GM12878 (cell line): ENCODE measurements at regions not wholly inside any gene's neighbourhood (a gene's known extent, or its start where the extent isn't known, plus 50 kb on each side); places are given as distances from the start of the nearest gene placed in this dataset.

Source experiments
- ATAC-seq: fragments of 200-7000 bp; cut with Tn5 transposase; 3 replicates; pipeline ENCODE4 v1.9.1; 2020; ENCODE audit warnings: mild to moderate bottlenecking, moderate library complexity
- BruUV-seq: library from RNA; stranded (reverse); fragments of 400-500 nt; replicated peaks from 2 replicates; lab custom pipeline; 2021; lab: Mats Ljungman, UMichigan
- CTCF ChIA-PET: fragments of 300-600 bp; sonication (Branson Sonifier 250); formaldehyde crosslinking; extraction: SDS; loops from one replicate; lab custom pipeline; 2021; ENCODE audit warnings: inconsistent platforms; lab: Yijun Ruan, JAX
- POLR2A ChIA-PET: fragments of 350-600 bp; formaldehyde crosslinking; extraction: SDS; loops from one replicate; lab custom pipeline; 2021; ENCODE audit warnings: inconsistent platforms; lab: Charles Lee
- RAD21 ChIA-PET: fragments of 300-600 bp; sonication (Branson Sonifier 250); formaldehyde crosslinking; loops from one replicate; lab custom pipeline; 2023; ENCODE audit warnings: antibody characterized with exemption; ENCODE audit not compliant: unreplicated experiment; lab: Charles Lee
- SMC1A ChIA-PET: fragments of 300-600 bp; sonication (Branson Sonifier 250); formaldehyde crosslinking; loops from one replicate; lab custom pipeline; 2023; ENCODE audit not compliant: unreplicated experiment, uncharacterized antibody; lab: Charles Lee
- DNase-seq: peaks from one replicate; pipeline ENCODE4 v3.0.0-alpha.2; 2011; ENCODE audit warnings: low read depth, low spot score
- FAIRE-seq: peaks from 3 replicates; lab custom pipeline; 2011; peaks lifted over from hg19 to GRCh38; lab: Jason Lieb, UNC
- H2AFZ ChIP-seq: 2 replicates; pipeline ENCODE4 v1.6.0; 2011; ENCODE audit warnings: low read depth, low read length, control low read depth; ENCODE audit not compliant: control insufficient read depth
- H3K27ac ChIP-seq: 2 replicates; pipeline ENCODE4 v1.5.1; 2011; ENCODE audit warnings: control low read depth; ENCODE audit not compliant: control insufficient read depth, insufficient read depth
- H3K27me3 ChIP-seq, 2 experiments: replicated peaks in 1 of 2; 2 replicates each; pipeline versions ENCODE4 v1.6.0 to v1.6.1; 2011; ENCODE audit warnings: low read length in 1 of 2; ENCODE audit not compliant: control insufficient read depth in 2 of 2, insufficient read depth in 2 of 2
- H3K36me3 ChIP-seq, 2 experiments: 2 replicates each; pipeline ENCODE4 v1.5.1; 2011; ENCODE audit warnings: low read length in 1 of 2; ENCODE audit not compliant: control insufficient read depth in 2 of 2, insufficient read depth in 2 of 2
- H3K4me1 ChIP-seq: 2 replicates; pipeline ENCODE4 v1.6.1; 2011; ENCODE audit warnings: mild to moderate bottlenecking, low read length, moderate library complexity, mixed read lengths; ENCODE audit not compliant: control insufficient read depth, insufficient read depth
- H3K4me2 ChIP-seq: 2 replicates; pipeline ENCODE4 v1.6.0; 2011; ENCODE audit warnings: control low read depth; ENCODE audit not compliant: control insufficient read depth, insufficient read depth
- H3K4me3 ChIP-seq: fragments of 200-600 bp; sonication (generic); 2 replicates; pipeline ENCODE4 v1.5.1; 2016
- H3K79me2 ChIP-seq: 2 replicates; pipeline ENCODE4 v1.6.0; 2011; ENCODE audit warnings: low read length; ENCODE audit not compliant: control insufficient read depth, insufficient read depth
- H3K9ac ChIP-seq: 2 replicates; pipeline ENCODE4 v1.8.0; 2011; ENCODE audit warnings: low read length, control low read depth, mixed read lengths; ENCODE audit not compliant: control insufficient read depth, insufficient read depth
- H3K9me3 ChIP-seq: replicated peaks from 3 replicates; pipeline ENCODE4 v1.5.1; 2011; ENCODE audit warnings: mild to moderate bottlenecking, low read length; ENCODE audit not compliant: control insufficient read depth, insufficient read depth
- H4K20me1 ChIP-seq: 2 replicates; pipeline ENCODE4 v1.6.0; 2011; ENCODE audit not compliant: control insufficient read depth, insufficient read depth
- CEBPB ChIP-seq, 2 experiments: fragments of 150-350 bp in 1 of 2; IDR thresholded peaks; 2 replicates each; pipeline ENCODE4 v1.6.1; 2012 to 2014; ENCODE audit warnings: low read depth in 2 of 2, low read length in 2 of 2, borderline replicate concordance in 1 of 2, inconsistent platforms in 1 of 2
- E2F4 ChIP-seq: IDR thresholded peaks from 2 replicates; pipeline ENCODE4 v1.6.1; 2012; ENCODE audit warnings: low read depth, low read length, improper control_type of control experiment
- ELK1 ChIP-seq: IDR thresholded peaks from 2 replicates; pipeline ENCODE4 v1.6.1; 2012; ENCODE audit warnings: low read depth, low read length, improper control_type of control experiment
- ESRRA ChIP-seq: IDR thresholded peaks from 2 replicates; pipeline ENCODE4 v1.6.1; 2012; ENCODE audit warnings: mild to moderate bottlenecking, low read length, improper control_type of control experiment
- FOXM1 ChIP-seq: IDR thresholded peaks from 2 replicates; pipeline ENCODE4 v1.6.1; 2012; ENCODE audit warnings: low read depth, mild to moderate bottlenecking, inconsistent platforms, low read length, moderate library complexity
- NFXL1 ChIP-seq: fragments of 450-650 bp; IDR thresholded peaks from 2 replicates; pipeline ENCODE4 v1.6.1; 2017; ENCODE audit warnings: antibody characterized with exemption, mild to moderate bottlenecking, borderline replicate concordance
- RAD51 ChIP-seq: fragments of 450-650 bp; IDR thresholded peaks from 2 replicates; pipeline ENCODE4 v1.6.1; 2016; ENCODE audit warnings: moderate library complexity, mild to moderate bottlenecking, inconsistent platforms
- SMC3 ChIP-seq: IDR thresholded peaks from 2 replicates; pipeline ENCODE4 v1.6.1; 2011; ENCODE audit warnings: low read length, improper control_type of control experiment, borderline replicate concordance
- SPI1 ChIP-seq: IDR thresholded peaks from 2 replicates; pipeline ENCODE4 v1.6.1; 2011; ENCODE audit warnings: low read depth, mild to moderate bottlenecking, low read length, moderate library complexity, borderline replicate concordance; ENCODE audit not compliant: insufficient read depth
- SREBF1 ChIP-seq: IDR thresholded peaks from 2 replicates; pipeline ENCODE4 v1.6.1; 2012; ENCODE audit warnings: mild to moderate bottlenecking, low read length
- SREBF2 ChIP-seq: IDR thresholded peaks from 2 replicates; pipeline ENCODE4 v1.6.1; 2012; ENCODE audit warnings: mild to moderate bottlenecking, low read length
- TCF3 ChIP-seq: IDR thresholded peaks from 2 replicates; pipeline ENCODE4 v1.6.1; 2012; ENCODE audit warnings: low read depth, mild to moderate bottlenecking, low read length, borderline replicate concordance; ENCODE audit not compliant: insufficient read depth
- ZNF217 ChIP-seq: fragments of 450-650 bp; IDR thresholded peaks from 2 replicates; pipeline ENCODE4 v1.6.1; 2017; ENCODE audit warnings: antibody characterized with exemption, mild to moderate bottlenecking
- WGBS: methylation state at CpG from one replicate; pipeline ENCODE4 v1.1.6; 2016; ENCODE audit warnings: low lambda C conversion rate; ENCODE audit not compliant: insufficient replicate concordance, insufficient coverage; ENCODE audit errors: missing lambda C conversion rate; 5-methylcytosine and 5-hydroxymethylcytosine counted together
- in situ Hi-C: fragments of 300-500 bp; cut with MboI; formaldehyde crosslinking; loops from 9 replicates; pipeline ENCODE4 v1.14.3; 2018; ENCODE audit warnings: mixed read lengths
- intact Hi-C: fragments of 100-400 bp; cut with micrococcal nuclease; formaldehyde crosslinking; loops from one replicate; pipeline ENCODE4 v1.14.2; 2022; ENCODE audit not compliant: unreplicated experiment
- TF ChIP-seq, protein P1 (sequence below): fragments of 150-350 bp; IDR thresholded peaks from 2 replicates; pipeline ENCODE4 v1.6.1; 2014; ENCODE audit warnings: mild to moderate bottlenecking, low read depth, low read length
- TF ChIP-seq, protein P2 (sequence below): fragments of 450-650 bp; IDR thresholded peaks from 2 replicates; pipeline ENCODE4 v1.6.1; 2018; ENCODE audit warnings: borderline replicate concordance, mild to moderate bottlenecking; ENCODE audit not compliant: partially characterized antibody
- TF ChIP-seq, protein P3 (sequence below): fragments of 450-650 bp; IDR thresholded peaks from 2 replicates; pipeline ENCODE4 v1.6.1; 2018; ENCODE audit warnings: mild to moderate bottlenecking, low read depth, moderate library complexity; ENCODE audit not compliant: partially characterized antibody

DNA sequence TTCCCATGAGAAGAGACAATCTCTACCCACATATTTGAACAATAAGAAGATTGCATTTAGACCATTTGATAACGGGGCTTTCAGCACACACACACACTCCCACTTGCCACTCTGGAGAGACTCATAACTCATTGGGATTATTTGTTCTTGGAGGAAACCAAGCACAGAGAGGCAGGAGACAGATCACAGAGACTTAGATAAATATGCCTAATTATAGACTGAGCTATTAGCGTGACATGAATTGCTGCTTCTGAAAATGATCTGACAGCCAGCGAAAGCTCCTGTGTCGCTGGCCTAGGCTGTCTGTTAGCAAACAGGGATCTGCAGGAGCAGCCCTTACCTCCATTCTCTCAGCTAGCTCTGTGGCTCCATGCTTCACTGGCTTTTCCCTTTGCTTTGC is 111.4 kb downstream of the CCNA1 start:
- Histone ChIP-seq H3K9me3 (no peaks in the 10 kb centered on the region; the same call in 2 of the 3 replicates), H4K20me1 (no peaks in the 10 kb centered on the region), H3K9ac (no peak overlapping the region), H3K4me1 (no peaks in the 10 kb centered on the region), H3K79me2 (no peaks in the 10 kb centered on the region), H3K4me3 (no peak overlapping the region), H3K36me3 (no peaks in the 10 kb centered on the region), H2AFZ (no peak overlapping the region), H3K4me2 (no peak overlapping the region), H3K27ac (no peak overlapping the region), H3K27me3 (no peaks in the 10 kb centered on the region; a peak in 1 of 4 replicates)
- WGBS = 34% methylated on average over 4 of the region's 4 CpGs
- ChIA-PET SMC1A (no interaction called here), CTCF (interaction anchor here (0.6 kb wide), 1 partner anchor 200 kb away, joined by 4 read pairs; no protein-coding TSS in a partner anchor), POLR2A (interaction anchor here (0.8 kb wide), 1 partner anchor 65 kb away, joined by 3 read pairs; no protein-coding TSS in a partner anchor), RAD21 (no interaction called here)
- DNase-seq (no peak), ATAC-seq (no peak), FAIRE-seq (no peak)
- intact Hi-C loops = no loop called here
- in situ Hi-C loops = no loop called here
- no TSS peak for BruUV-seq
- TF ChIP-seq, protein P1, sequence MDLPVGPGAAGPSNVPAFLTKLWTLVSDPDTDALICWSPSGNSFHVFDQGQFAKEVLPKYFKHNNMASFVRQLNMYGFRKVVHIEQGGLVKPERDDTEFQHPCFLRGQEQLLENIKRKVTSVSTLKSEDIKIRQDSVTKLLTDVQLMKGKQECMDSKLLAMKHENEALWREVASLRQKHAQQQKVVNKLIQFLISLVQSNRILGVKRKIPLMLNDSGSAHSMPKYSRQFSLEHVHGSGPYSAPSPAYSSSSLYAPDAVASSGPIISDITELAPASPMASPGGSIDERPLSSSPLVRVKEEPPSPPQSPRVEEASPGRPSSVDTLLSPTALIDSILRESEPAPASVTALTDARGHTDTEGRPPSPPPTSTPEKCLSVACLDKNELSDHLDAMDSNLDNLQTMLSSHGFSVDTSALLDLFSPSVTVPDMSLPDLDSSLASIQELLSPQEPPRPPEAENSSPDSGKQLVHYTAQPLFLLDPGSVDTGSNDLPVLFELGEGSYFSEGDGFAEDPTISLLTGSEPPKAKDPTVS = no peak
- no peak for TF ChIP-seq CEBPB (IDR thresholded peaks at IDR 0.05; ENCODE audit: borderline replicate concordance in 1 of 2, low read depth in 2 of 2, low read length in 2 of 2)
- no peak for TF ChIP-seq ELK1
- TF ChIP-seq SPI1 = no peak
- TF ChIP-seq TCF3 = no peak
- no peak for TF ChIP-seq NFXL1
- no peak for TF ChIP-seq E2F4
- no peak for TF ChIP-seq ZNF217
- TF ChIP-seq, protein P2, sequence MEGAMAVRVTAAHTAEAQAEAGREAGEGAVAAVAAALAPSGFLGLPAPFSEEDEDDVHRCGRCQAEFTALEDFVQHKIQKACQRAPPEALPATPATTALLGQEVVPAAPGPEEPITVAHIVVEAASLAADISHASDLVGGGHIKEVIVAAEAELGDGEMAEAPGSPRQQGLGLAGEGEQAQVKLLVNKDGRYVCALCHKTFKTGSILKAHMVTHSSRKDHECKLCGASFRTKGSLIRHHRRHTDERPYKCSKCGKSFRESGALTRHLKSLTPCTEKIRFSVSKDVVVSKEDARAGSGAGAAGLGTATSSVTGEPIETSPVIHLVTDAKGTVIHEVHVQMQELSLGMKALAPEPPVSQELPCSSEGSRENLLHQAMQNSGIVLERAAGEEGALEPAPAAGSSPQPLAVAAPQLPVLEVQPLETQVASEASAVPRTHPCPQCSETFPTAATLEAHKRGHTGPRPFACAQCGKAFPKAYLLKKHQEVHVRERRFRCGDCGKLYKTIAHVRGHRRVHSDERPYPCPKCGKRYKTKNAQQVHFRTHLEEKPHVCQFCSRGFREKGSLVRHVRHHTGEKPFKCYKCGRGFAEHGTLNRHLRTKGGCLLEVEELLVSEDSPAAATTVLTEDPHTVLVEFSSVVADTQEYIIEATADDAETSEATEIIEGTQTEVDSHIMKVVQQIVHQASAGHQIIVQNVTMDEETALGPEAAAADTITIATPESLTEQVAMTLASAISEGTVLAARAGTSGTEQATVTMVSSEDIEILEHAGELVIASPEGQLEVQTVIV = no peak
- TF ChIP-seq SREBF2 = no peak
- no peak for TF ChIP-seq SREBF1
- TF ChIP-seq ESRRA = no peak
- no peak for TF ChIP-seq RAD51
- no peak for TF ChIP-seq FOXM1
- TF ChIP-seq SMC3 = no peak
- TF ChIP-seq, protein P3, sequence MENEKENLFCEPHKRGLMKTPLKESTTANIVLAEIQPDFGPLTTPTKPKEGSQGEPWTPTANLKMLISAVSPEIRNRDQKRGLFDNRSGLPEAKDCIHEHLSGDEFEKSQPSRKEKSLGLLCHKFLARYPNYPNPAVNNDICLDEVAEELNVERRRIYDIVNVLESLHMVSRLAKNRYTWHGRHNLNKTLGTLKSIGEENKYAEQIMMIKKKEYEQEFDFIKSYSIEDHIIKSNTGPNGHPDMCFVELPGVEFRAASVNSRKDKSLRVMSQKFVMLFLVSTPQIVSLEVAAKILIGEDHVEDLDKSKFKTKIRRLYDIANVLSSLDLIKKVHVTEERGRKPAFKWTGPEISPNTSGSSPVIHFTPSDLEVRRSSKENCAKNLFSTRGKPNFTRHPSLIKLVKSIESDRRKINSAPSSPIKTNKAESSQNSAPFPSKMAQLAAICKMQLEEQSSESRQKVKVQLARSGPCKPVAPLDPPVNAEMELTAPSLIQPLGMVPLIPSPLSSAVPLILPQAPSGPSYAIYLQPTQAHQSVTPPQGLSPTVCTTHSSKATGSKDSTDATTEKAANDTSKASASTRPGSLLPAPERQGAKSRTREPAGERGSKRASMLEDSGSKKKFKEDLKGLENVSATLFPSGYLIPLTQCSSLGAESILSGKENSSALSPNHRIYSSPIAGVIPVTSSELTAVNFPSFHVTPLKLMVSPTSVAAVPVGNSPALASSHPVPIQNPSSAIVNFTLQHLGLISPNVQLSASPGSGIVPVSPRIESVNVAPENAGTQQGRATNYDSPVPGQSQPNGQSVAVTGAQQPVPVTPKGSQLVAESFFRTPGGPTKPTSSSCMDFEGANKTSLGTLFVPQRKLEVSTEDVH = no peak
